HG02943 (cell line): ENCODE measurements at regions not wholly inside any gene's neighbourhood (a gene's known extent, or its start where the extent isn't known, plus 50 kb on each side); places are given as distances from the start of the nearest gene placed in this dataset.

ENCODE experiments used
- ATAC-seq: cut with Tn5 transposase; IDR thresholded peaks from one replicate; pipeline ENCODE4 v1.9.1; 2021; ENCODE audit warnings: mild to moderate bottlenecking, low read depth, moderate library complexity; ENCODE audit not compliant: unreplicated experiment

DNA sequence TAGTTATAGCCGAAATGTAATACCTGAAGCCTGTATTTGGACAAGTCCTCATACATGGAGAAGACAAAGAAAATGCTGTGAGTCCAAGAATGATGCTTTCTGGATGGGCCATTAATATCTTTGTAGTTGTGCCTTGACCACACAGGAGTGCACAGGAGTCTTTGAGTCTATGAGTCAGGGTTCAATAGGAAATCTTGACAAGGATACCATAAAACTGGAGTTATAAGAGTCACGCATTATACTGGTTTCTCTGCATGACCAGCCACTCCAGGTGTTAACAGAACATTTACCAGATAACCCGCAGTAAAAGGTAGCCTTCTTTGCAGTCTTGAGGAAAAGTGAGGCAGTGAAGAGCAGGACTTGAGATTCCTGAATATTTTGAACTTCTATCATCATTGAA is 464.6 kb upstream of the PKN2 start:
- ATAC-seq, result no peak

DNA sequence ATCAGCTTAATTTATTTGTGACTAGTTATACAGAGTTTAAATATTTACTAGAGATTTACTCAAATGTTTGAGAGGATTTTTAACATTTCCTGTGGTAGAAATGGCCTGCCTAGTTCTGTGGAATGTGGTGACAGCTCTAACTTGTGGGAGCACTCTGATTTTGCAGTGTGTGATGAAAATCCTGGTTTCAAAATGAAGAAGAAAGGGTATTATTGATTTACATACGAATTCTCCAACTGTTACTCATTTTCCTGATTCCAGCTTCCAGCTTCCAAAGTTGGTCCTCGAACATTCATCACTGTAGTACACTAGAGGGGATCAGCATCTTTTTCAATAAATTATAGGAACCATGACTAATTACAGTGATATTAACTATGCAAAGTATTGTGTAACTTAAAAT is 462.7 kb upstream of the PKN2 start:
- no peak for ATAC-seq

DNA sequence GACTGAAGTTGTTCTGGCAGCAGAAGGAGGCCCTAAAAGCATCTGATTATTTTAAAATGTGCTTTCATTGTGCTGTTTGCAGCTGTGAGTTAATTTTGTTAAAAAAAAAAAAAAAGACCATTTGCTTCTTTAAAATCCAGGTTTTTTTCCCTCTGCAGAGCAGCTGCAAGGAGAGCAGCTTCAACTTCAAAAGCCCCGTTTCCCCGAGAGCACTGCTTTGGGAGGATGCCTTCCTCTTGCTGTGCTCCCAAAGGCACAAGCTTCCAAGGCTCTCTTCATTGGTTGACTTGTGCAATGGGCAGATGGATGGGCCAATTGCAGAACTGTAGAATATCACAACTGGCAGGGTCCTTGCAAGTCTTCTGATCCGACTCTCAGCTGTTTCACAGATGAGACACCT is 459.2 kb upstream of the PKN2 start:
- ATAC-seq, result no peak

DNA sequence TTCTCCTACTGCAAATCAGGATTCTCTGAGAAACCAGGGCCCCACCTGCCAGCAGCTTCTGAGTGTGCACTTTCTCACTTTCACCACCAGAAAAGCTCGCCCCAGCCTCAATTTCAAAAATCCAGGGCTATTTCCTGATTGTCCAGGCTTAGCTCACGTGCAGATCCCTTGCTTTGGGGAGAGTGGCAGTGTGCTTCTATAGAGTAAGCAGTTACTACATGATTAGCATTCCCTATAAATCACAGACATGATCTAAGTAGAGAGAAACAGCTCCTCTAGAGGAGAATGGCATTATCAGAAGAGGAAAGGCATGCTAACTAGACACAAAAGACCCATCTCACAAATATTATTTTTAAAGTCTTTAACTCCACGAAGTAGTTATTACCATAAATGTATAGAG is 456.0 kb upstream of the PKN2 start:
- ATAC-seq, result no peak

DNA sequence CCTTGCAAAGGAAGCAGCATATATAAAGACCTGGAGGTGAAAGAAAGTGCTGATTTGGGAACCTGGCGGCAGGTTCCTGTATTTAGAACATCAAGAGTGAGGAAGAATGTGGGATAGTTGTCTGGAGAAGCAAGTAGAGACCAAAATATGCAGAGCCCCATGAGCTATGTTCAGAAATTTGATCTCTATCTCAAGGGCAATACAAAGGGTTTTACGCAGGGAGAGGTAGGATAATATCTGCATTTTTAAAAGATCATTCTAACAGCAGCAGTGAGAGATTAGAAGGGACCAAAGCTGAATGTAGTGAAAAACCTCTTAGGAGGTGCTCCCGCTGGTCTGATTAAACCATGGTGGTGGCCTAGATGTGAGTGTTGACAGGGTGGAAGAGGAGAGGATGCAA is 453.9 kb upstream of the PKN2 start:
- no peak for ATAC-seq

DNA sequence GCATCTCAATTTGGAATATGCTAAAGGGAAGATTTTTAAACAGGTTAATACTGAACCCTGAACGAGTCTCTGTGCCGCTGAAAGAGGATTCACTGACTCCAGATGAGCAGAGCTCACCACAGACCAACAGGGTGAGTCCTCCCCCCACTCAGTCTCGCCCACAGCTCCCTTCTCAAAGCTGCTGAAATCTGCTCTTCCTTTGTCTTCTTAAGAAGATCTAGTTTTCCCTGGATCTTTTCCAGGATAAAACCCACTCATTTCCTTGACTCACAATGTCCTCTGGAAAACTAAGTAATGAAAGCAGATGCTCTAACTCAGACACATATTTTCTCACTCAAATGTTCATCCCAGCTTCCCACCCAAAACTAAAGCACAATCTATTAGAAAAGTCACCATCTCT is 447.0 kb upstream of the PKN2 start:
- ATAC-seq, result no peak

DNA sequence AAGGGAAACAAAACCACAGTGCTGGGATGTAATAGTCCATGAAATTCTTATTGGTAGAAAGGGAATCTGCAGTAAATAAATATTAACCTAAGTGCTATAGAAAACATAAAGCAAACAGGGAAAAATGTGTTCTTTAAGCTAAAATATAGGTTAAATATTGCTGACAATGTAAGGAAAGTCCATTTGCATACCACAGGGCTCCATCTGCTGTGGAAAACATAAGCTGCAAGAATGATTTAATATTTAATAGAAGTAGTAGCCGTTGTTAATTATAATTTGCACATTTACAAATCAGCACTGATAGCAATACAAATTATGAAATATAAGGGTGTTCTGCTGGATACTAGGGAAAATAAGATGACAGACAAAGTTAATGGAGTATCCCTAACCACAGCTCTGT is 444.9 kb upstream of the PKN2 start:
- ATAC-seq, result no peak

DNA sequence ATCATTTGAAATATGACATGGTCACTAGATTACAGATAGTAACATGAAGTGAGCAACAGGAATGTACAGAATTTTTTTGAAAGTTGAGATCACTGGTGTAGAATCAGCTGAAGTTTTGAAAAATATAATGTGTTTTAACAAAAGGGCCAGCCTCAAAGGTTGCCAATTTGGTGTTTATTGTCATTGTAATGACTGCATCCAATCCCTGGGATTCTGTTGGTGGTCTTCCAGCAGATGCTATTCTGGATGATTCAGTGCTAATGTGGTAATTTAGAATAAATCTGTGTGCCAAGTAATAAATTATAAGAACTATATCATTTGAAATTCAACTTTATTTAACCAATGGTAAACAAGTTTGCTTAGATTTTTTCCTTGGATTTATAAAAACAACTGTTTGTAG is 436.4 kb upstream of the PKN2 start:
- no peak for ATAC-seq

DNA sequence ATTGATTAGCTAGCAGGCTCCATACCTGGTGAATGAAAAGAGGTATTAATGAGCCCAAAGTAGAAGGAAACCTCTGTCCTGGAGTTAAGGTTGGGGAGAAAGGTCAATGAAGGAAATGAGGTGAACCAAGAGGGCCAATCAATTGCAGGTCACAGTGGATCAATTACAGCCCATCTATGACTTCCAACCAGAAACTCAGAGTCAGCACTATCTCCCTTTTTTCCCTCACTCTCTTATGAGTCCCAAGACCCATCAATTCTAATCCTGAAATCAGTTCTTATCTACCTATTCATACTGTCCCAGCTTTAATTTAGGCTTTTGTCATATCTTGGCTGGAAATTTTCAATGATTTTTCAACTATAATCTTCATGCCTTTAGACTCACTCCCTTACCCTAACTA is 433.2 kb upstream of the PKN2 start:
- no peak for ATAC-seq

DNA sequence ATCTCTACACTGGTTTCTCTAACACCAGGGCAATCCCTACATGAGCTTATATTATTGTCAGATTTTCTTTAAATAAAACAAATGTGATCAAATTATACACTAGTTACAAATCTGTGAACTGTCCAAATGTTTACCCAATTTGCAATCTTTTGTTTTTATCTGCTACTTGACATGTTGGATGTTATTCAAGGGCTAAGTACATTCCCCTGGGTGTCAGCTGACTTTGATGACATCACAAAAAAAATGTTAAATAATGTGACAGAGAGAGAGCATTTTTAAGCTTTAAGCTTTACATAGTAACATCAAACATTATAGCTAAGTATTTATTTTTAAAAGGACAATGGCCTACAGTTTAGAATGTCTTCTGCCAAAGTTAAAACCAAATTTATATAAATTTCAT is 431.3 kb upstream of the PKN2 start:
- no peak for ATAC-seq

DNA sequence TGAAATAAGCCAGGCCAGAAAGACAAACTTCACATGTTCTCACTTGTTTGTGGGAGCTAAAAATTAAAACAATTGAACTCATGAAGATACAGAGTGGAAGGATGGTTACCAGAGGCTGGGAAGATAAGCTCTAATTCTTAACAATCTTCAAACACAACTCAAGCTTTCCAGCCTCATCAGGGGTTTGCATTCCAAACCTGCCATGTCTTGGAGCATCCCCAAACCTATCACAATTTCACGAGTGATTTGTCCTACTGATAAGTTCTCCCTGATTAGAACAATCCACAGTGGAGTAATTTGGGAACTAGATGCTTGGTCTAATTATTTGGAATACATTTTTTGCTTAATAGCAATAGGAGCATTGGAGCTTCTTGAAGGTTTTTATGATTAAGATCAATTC is 418.5 kb upstream of the PKN2 start:
- ATAC-seq, result no peak

DNA sequence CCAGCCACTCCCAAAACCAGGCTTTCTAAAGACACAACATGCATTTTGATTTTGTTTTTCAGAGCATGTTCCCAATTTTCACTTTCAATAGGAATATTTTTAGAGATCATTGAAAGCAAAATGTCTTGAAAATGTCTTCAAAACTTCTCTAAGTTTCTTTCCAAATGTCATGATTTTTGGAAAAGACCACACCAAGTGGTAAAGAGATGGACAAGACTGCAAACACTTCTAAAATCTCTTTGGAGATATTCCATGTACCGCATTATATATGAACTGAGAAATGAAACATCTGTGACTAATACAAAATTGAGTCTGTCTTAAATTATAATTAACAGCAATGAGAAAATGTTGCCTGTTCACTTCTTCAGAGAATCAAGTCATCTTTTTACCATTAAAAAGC is 418.0 kb upstream of the PKN2 start:
- no peak for ATAC-seq

DNA sequence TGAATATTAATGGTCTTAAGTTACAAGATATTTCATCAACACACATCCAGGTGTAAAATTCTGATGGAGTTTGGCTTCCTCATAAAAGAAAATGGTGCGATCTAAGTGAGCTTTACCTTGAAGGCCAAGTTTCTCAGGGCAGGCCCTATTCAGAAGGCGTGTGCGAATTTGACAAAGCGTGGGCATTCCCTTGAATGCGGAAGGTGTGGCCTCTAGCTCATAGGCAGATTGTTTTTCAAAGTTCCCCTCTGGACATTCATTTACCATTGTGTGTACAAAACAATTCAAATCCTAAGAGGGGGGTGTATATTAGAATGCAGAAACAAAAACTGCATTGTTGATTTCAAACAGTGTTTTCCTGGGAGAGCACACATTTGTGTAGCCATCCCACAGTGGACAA is 411.9 kb upstream of the PKN2 start:
- ATAC-seq, result no peak

DNA sequence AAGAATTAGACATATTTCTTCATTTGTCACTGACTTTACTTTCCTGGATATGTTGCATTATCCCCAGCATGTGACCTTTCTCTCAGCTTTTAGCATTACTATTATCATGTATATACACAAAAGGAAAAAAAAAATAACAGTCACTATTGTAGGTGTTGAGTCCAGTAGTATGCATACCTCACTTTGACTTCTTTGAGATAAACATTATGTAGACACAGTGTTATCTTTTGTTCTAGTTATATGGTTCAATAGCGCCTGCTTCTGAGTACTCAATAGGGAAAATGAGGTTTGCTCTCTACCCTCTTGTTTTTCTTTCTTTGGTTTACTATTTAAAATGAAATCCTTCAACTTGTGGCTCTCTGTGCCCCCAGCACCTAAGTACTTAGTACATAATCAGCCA is 409.6 kb upstream of the PKN2 start:
- no peak for ATAC-seq

DNA sequence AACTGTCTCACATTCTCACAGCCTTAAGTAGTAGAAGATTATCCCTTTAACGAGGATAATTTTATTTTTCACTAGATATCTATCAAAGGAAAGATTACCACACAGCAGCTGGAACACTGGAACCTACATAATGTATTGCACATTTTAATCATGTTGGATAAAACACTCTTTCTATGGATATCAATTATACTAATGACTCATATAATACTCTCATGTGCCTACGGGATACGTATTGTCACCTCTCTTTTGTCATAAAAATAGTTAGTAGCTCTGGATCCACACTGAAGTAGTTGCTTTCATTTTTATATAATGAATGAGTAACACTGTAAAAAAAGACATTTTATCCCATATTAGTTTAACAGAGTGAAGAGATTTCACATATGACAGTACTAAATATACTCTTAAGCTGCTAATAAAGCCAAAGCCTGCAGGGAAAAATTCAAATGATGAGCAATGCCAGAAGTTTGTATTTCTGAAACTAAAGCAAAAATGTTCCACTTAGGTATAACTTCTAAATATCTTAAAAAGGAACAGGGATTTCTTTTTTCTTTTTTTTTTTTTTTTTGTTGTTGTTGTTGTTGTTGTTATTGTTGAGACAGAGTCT is 408.7 kb upstream of the PKN2 start:
- ATAC-seq, result no peak

DNA sequence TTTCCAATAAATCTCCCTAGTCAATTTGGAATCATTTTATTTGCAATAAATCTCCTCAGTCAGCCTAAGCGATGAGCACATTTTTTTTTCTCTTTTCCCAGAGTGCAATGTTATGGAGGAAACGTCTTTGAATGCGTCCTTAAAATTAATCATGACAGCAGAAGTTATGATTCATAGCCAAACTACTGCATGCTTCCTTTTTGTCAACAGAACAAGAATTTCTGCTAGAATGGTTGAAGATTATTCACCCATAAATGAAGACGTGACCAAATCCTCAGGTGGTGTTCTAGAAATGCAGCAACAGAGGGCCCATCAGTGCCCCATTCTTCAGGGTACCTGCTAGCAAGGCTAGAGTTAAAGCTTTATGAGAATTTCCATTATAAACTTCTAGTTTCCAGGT is 407.9 kb upstream of the PKN2 start:
- ATAC-seq, result no peak

DNA sequence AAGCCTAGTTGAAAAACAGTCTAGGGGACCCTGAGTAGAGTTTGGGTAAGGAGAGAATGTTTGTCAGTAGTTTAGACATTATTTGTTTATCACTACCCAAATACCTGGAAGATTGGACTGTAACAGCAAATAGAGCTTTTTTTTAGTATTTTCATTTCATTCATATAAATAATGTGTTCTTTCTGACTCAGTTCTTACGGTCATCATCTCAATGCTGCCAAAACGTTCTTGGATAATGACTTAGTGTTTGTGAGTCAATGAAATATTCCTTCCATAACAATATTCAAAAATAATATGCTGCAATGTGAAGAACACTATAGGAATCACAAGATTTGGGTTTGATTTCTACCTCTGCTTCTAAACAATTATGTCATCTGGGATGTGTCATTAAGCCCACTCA is 400.0 kb upstream of the PKN2 start:
- ATAC-seq, result no peak

DNA sequence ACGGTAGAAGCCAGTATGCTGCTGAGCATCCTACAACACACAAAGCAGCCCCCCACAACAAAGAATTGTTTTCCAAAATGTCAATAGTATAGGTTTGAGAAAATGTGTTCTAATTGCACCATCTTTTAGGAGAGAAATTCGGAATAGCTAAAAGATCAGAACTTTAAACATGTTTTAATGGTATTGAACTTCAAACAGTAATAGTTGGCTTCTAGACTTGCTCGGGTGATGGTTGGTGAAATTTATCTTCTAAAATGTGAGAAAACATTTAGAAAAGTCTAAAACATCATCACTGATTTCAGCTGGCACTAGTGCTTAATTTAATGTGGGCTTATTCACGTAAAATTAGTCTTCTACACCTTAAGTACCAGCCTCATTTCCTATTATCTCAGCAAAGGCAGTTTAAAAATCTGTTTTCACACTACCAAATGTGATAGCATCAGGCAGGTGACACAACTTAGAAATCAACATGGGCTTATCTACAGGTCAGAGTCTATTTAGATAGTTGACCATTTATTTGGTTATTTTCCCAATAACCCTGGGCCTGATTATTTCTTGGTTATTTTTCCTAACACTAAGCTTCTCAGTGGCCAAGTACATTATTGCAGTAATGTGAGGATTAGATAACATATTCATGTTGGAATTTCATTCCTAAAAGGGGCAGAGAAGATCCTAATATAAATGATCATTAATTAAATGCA is 399.3 kb upstream of the PKN2 start:
- no peak for ATAC-seq

DNA sequence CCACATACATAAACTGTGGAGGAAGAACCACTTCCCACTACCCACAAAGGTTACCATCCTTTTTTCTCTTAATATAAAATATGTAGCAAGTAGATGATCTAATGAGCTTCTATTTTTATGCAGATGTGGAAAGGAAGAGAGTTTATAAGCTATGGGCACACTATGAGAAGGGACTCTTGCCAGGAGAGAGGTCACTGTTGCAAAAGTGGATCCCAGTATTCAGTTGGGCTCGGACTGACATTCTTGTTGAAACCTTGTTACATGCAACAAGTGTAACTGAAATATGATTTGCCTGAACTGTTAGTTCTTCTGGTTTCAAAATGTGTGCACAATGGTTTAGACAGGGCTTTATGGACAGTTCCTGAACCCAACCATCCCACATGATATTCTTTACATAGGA is 397.4 kb upstream of the PKN2 start:
- no peak for ATAC-seq

DNA sequence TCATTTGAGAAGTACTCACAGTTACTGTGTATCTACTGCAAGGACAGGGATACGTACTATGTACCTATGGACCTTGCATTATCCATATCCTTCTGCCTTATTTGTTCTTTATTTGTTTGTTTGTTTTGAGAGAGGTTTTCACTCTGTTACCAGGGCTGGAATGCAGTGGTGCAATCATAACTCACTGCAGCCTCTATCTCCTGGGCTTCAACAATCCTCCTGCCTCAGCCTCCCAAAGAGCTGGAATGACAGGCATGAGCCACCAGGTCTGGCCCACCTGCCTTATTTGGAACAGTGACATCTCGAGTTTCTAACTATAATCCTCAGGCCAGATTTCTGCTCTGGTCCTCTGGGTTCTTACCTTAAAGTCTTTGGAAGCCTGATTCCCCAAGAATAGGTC is 395.5 kb upstream of the PKN2 start:
- no peak for ATAC-seq

DNA sequence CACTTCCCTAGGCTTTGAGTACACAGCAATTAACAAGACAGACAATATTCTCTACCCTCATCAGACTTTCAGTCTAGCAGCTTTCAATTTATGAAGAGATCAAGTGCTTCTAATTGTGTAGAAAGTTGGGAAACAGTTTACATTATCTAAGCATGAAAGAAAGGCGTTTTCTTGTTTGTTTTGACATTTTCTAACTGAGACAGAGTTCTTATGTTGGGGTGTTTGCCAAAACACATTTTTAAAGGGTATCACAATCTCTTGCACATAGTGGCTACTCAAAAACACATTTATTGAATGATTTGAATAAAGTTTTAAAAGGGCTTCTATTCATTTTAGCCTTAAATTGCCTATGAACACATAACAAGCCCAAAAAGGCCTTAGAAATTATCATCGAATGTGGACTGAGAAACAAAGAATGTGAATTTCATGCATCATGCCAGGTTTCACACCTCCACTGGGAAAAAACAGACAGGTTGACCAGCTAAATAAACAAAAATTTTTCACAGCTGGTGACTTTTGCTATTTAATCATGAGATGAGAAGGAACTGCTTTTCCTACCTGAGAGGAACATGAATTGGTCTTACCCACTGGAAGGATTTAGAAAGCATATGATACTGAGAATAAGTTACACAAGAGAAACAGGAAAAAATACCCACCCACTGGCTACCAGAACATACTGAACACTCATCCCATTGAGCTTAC is 394.5 kb upstream of the PKN2 start:
- ATAC-seq, result no peak
